ENCODE measurements at regions not wholly inside any gene's neighbourhood (a gene's known extent, or its start where the extent isn't known, plus 50 kb on each side); places are given as distances from the start of the nearest gene placed in this dataset.

DNA sequence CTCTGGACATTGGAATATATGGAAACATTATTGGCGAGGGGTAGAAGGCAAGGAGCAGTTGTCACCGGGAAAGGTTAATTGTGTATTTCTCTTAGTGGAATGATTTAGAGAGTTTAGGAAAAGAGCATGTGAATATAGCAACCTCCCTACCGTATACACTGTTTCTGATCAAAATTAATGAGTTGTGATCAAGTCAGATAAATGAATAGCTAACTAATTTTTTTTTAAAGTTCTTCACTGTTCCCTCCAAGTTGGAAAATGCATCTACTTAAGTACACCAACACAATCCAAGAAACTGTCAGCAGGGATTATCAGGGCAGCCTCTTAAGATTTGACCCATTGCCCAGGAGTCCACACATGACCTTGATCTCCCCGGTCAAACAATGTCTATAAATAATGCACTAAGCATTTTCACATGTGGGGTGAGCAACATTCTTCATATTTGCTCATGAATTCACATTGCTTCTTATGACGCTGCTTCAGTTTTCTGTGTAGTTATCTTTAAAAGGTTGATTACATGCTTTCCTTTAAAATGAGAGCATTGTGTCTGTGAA, 680.8 kb upstream of the NRSN1 start:
- Mint-ChIP-seq H3K36me3 (ENCODE audit: low read depth) (no peaks in the 10 kb centered on the region), H3K4me3 (no peak overlapping the region), H3K27ac (peak overlapping the region; percentile 36), H3K27me3 (ENCODE audit: low read depth, poor library complexity) (no peaks in the 10 kb centered on the region), H3K9me3 (no peaks in the 10 kb centered on the region), H3K4me1 (peaks cover 54% of the 10 kb centered on the region)
- DNase-seq: no peak
- TF ChIP-seq CTCF (IDR thresholded peaks at IDR 0.05): no peak

- Mint-ChIP-seq H3K27me3 (ENCODE audit: low read depth, poor library complexity) (no peaks in the 10 kb centered on the region), H3K4me3 (no peak overlapping the region), H3K4me1 (peaks cover 51% of the 10 kb centered on the region), H3K27ac (peak overlapping the region; percentile 27), H3K9me3 (no peaks in the 10 kb centered on the region), H3K36me3 (ENCODE audit: low read depth) (no peaks in the 10 kb centered on the region)
- TF ChIP-seq CTCF (IDR thresholded peaks at IDR 0.05): peak; percentile 49
- DNase-seq: peak; percentile 3
These were observed 679.5 kb upstream of the NRSN1 start for GRCh38 chr6:23446469-23446967.

GRCh38 chr6:23447731-23448130, 678.3 kb upstream of the NRSN1 start:
- no peaks in the 10 kb centered on the region for H3K36me3 Mint-ChIP-seq (ENCODE audit: low read depth)
- H3K27me3 Mint-ChIP-seq (ENCODE audit: low read depth, poor library complexity): peaks cover 6% of the 10 kb centered on the region
- H3K4me3 Mint-ChIP-seq: no peak overlapping the region
- H3K9me3 Mint-ChIP-seq: no peaks in the 10 kb centered on the region
- peak overlapping the region; percentile 20 for H3K27ac Mint-ChIP-seq
- H3K4me1 Mint-ChIP-seq: peaks cover 38% of the 10 kb centered on the region
- TF ChIP-seq CTCF (IDR thresholded peaks at IDR 0.05): no peak
- DNase-seq: no peak

- peak overlapping the region; percentile 30 for H3K27ac Mint-ChIP-seq
- no peak for TF ChIP-seq CTCF (IDR thresholded peaks at IDR 0.05)
- H3K9me3 Mint-ChIP-seq: no peaks in the 10 kb centered on the region
- no peaks in the 10 kb centered on the region for H3K36me3 Mint-ChIP-seq (ENCODE audit: low read depth)
- no peak overlapping the region for H3K4me3 Mint-ChIP-seq
- H3K4me1 Mint-ChIP-seq: peaks cover 37% of the 10 kb centered on the region
- no peak for DNase-seq
- H3K27me3 Mint-ChIP-seq (ENCODE audit: low read depth, poor library complexity): peaks cover 6% of the 10 kb centered on the region
These were observed 677.7 kb upstream of the NRSN1 start for GRCh38 chr6:23448281-23448680.

GRCh38 chr6:23454080-23454976, 671.7 kb upstream of the NRSN1 start:
- peaks cover 6% of the 10 kb centered on the region for H3K27me3 Mint-ChIP-seq (ENCODE audit: low read depth, poor library complexity)
- no peak for DNase-seq
- TF ChIP-seq CTCF (IDR thresholded peaks at IDR 0.05): no peak
- no peaks in the 10 kb centered on the region for H3K36me3 Mint-ChIP-seq (ENCODE audit: low read depth)
- peaks cover 6% of the 10 kb centered on the region for H3K4me1 Mint-ChIP-seq
- peak overlapping the region; percentile 6 for H3K27ac Mint-ChIP-seq
- no peak overlapping the region for H3K4me3 Mint-ChIP-seq
- H3K9me3 Mint-ChIP-seq: no peaks in the 10 kb centered on the region

Measured in nephron progenitor cell (in vitro differentiated cells).